Stimulated activated CD8-positive, alpha-beta memory T cell treated with anti-CD3 and anti-CD28 coated beads, Interleukin-4, amount 100 ng/mL, for 1 hour (primary cell): ENCODE measurements at regions not wholly inside any gene's neighbourhood (a gene's known extent, or its start where the extent isn't known, plus 50 kb on each side); places are given as distances from the start of the nearest gene placed in this dataset.

Experiments used
- DNase-seq, 2 donors: peaks; one replicate each; pipeline ENCODE4 v3.0.0-alpha.2; 2020; ENCODE audit warnings: low read depth in 2 of 2, low spot score in 1 of 2

GRCh38 chr4:67125636-67126514 lies 419.4 kb downstream of the CENPC start:
- DNase-seq = no peak

- DNase-seq = no peak
Observed at GRCh38 chr4:67124716-67125115, 420.6 kb downstream of the CENPC start.

- DNase-seq = no peak
Observed at GRCh38 chr4:67122029-67122428, 423.3 kb downstream of the CENPC start.

- no peak for DNase-seq
Observed at GRCh38 chr4:67120369-67120768, 424.9 kb downstream of the CENPC start.

DNA sequence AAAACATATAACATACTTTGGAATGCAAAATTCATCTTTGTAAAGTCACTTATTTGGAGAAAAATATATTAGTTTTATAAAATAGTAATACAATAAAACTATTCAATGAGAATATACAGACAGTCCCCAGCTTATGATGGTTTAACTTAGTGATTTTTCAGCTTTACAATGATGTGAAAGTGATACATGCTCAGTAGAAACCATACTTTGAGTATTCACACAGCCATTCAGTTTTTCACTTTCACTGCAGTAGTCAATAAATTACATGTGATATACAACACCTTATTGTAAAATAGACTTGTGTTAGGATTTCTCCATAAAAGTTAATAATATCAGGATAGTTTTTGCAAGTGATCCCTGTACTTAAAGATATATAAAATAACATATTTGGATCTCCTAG lies 436.0 kb downstream of the CENPC start:
- DNase-seq = no peak

- DNase-seq = no peak
Observed at GRCh38 chr4:67106861-67107460, 438.3 kb downstream of the CENPC start.

DNA sequence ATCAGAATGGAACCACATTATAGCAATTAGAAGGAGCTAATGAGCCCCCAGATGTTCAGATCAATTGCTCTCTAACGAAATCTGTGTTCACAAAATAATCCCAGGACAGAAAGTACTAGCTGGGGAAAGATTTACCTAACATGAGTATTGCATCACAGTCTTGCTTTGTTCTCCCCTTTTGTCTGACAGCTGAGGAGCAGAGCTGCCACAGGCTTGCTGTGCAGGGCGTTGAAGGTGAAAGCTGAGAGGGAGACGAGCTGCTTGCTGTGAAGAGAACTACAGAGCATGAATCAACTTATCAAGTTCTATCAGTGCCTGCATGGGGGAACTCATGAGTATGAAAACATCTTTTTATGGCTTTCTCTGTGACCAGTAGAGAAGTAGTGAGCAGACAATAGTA lies 441.2 kb downstream of the CENPC start:
- DNase-seq = no peak

- no peak for DNase-seq
Observed at GRCh38 chr4:67103001-67103747, 442.1 kb downstream of the CENPC start.

DNA sequence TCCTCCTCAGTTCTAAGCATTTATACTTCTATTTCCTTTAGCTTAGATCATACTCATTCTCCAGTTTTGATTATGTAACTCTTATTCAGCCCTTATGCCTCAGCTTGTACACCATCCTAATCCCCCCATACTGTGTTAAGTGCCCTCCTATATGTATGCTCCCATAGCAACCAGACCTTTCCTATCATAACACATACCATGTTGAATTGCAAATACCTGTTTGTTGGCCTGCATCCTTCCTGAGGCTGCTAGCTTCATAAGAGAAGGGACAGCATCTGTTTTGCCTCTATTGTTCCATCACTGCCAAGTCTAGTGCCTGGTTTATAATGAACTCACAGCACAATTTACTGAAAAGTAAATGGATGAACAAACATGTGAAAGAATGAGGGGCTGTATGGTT lies 443.7 kb downstream of the CENPC start:
- DNase-seq = no peak

DNA sequence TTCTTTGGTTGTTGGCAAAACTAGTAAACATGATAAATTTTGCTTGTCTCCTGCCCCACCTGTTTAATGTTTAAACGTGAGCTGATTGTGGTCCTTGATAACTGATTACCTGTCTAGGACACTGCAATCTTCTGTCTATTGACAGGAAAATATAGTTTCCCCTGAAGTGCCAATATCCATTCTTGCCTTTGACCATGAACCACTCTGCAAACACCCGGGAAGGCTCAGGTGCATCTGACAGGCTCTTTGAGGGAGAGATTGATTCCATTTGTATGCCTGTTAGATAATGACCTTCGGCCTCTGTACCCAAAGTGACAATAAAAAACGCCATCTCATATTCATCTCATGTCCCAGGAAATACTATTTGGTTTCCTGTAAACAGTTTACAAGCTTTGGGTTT lies 453.0 kb downstream of the CENPC start:
- DNase-seq = no peak

GRCh38 chr4:67091673-67092072 lies 453.6 kb downstream of the CENPC start:
- DNase-seq = no peak

- DNase-seq = peak in 1 of 2 donors; percentile 1
Observed at GRCh38 chr4:67087897-67088296, 457.4 kb downstream of the CENPC start.

- DNase-seq = no peak
Observed at GRCh38 chr4:67084783-67085182, 460.5 kb downstream of the CENPC start.

- DNase-seq = no peak
Observed at GRCh38 chr4:67083496-67083895, 461.8 kb downstream of the CENPC start.

DNA sequence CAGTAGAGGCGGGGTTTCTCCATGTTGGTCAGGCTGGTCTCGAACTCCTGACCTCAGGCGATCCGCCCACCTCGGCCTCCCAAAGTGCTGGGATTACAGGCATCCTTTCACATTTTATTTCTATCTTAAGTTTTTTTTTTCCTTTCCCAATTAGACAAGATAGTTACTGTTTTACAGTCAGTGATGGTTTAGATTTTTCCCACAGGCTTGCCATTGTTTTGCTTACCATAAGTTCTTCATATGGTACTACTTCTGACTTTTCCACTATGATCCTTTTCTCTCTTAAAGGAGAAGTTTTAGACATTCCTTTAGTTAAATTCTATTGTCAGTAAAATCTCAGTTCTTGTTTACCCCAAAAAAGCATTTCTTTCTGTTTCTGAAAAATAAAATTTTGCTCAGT lies 462.6 kb downstream of the CENPC start:
- no peak for DNase-seq

DNA sequence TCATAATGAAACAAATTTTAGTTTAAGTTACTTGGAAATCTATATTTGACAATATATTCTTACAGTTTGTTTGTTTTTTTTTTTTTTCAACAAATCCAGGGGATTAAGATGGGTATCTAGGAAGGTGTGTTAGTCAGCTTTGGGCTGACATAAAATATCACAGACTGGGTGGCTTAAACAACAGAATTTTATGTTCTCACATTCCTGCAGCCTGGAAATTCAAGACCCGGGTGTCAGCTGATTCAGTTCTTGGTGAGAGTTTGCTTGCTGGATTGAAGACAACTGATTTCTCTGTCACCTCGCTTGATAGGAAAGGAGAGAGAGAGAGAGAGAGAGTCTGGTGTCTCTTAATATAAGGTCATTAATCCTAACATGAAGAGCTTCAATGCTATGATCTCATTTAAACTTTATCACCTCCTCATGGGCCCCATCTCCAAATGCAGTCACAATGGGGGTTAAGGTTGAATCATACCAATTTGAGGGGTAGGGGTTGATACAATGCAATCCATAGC lies 465.2 kb downstream of the CENPC start:
- DNase-seq = no peak

GRCh38 chr4:67071641-67072040 lies 473.7 kb downstream of the CENPC start:
- no peak for DNase-seq

DNA sequence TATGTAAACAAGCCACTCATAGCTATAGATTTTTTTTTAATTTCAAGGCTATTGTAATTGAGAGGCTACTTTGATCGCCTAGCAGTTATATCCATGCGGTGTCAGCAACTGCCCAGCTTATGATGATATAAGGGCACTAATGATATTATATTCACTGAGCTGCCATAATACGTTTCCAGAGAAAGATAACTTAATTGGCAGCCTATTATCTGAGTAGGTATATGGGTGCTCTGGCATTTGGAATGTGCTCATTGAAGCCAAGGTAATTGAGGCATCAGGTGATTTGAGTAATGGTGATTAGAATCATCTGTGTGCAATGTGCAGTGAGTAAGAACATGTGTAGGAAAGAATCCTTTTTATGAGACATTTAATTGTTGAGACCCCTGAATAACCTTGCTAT lies 490.0 kb downstream of the CENPC start:
- no peak for DNase-seq

GRCh38 chr4:67054896-67055295 lies 490.4 kb downstream of the CENPC start:
- DNase-seq = no peak

GRCh38 chr4:67052814-67053675 lies 492.3 kb downstream of the CENPC start:
- no peak for DNase-seq
